Gastroesophageal sphincter (tissue), 4 donors: ENCODE measurements at regions not wholly inside any gene's neighbourhood (a gene's known extent, or its start where the extent isn't known, plus 50 kb on each side); places are given as distances from the start of the nearest gene placed in this dataset.

Experiments used
- ATAC-seq: fragments of 150-250 bp; one replicate; pipeline ENCODE4 v1.9.1; 2016; ENCODE audit warnings: mild to moderate bottlenecking, moderate library complexity
- H3K27ac ChIP-seq, 4 donors: fragments of 200-600 bp; sonication (generic) in 3 of 4; 1 replicate in 3 of 4; 2 replicates in 1 of 4; pipeline ENCODE4 v1.5.1; 2016 to 2019
- H3K27me3 ChIP-seq: fragments of 200-600 bp; sonication (generic); one replicate; pipeline ENCODE4 v1.5.1; 2019
- H3K36me3 ChIP-seq, 2 donors: fragments of 200-600 bp; sonication (generic); one replicate each; pipeline ENCODE4 v1.5.1; 2019; ENCODE audit warnings: control low read depth in 1 of 2
- H3K4me1 ChIP-seq, 3 donors: fragments of 200-600 bp; sonication (generic); 1 replicate in 2 of 3; 2 replicates in 1 of 3; pipeline ENCODE4 v1.5.1; 2016 to 2019; ENCODE audit warnings: control low read depth in 2 of 3
- H3K4me3 ChIP-seq, 2 donors: fragments of 200-600 bp; sonication (generic); one replicate each; pipeline ENCODE4 v1.5.1; 2019; ENCODE audit warnings: mild to moderate bottlenecking in 1 of 2, moderate library complexity in 1 of 2
- H3K9me3 ChIP-seq, 3 donors: fragments of 200-600 bp; sonication (generic); one replicate each; pipeline ENCODE4 v1.5.1; 2017 to 2019; ENCODE audit warnings: control low read depth in 2 of 3
- EP300 ChIP-seq: sonication (generic); formaldehyde crosslinking; IDR thresholded peaks from one replicate; pipeline ENCODE4 v1.6.1; 2017; ENCODE audit warnings: antibody characterized with exemption, mild to moderate bottlenecking
- POLR2A ChIP-seq, 2 donors: fragments of 450-650 bp; IDR thresholded peaks; one replicate each; pipeline ENCODE4 v1.6.1; 2017; ENCODE audit warnings: antibody characterized with exemption in 2 of 2, mild to moderate bottlenecking in 2 of 2, moderate library complexity in 1 of 2
- POLR2AphosphoS5 ChIP-seq: sonication (generic); formaldehyde crosslinking; IDR thresholded peaks from one replicate; pipeline ENCODE4 v1.6.1; 2017; ENCODE audit warnings: antibody characterized with exemption
- WGBS, 2 donors: methylation state at CpG; one replicate each; pipeline ENCODE4 v1.1.5; 2018; ENCODE audit warnings: low coverage in 1 of 2; 5-methylcytosine and 5-hydroxymethylcytosine counted together
- TF ChIP-seq, protein P1 (sequence below), 4 experiments: fragments of 200-600 bp in 2 of 4; fragments of 450-650 bp in 2 of 4; sonication (generic) in 1 of 4; IDR thresholded peaks; one replicate each; pipeline ENCODE4 v1.5.1; 2017 to 2019; ENCODE audit warnings: antibody characterized with exemption in 4 of 4, mild to moderate bottlenecking in 2 of 4, moderate library complexity in 2 of 4

DNA sequence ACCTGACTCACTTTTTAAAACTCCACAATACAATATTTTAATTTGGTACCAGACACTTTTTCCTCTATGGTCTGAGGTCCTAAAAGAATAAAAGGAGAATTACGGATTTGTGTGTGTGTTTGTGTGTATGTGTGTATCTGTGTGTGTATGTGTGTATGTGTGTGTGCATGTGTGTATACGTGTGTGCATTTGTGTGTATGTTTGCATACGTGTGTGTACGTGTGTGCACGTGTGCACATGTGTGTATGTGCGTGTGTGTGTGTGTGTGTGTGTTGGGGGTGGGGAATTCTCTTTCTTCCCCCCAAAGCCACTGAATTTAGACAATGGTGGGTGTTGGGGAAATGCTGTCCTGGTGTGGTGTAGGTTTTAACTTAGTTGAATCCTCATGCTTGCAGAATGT is 807.7 kb upstream of the SALL3 start:
- 66 to 74% methylated on average over 5 to 6 of the region's 6 CpGs for WGBS, 2 donors
- no peaks in the 10 kb centered on the region for H3K27me3 ChIP-seq
- no peak for ATAC-seq

DNA sequence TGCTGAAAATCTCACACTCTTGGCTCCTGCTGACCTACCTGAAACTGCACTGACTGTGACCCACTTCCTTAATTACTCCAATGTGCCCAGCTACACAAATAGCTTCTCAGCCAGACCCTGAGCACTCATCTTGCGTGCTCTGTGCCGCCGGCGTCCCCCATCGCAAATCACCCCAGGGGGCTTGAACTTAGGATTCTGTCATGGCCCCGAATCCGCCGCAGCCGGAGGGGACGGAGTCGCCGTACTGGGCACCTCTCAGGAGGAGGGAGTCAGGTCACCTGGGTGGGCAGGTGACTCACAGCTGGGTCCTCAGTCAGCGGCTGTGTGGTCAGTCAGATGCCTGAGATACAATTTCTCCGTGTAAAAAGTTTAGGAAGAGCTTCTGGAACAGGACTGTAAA is 804.9 kb upstream of the SALL3 start:
- ATAC-seq, result no peak
- no peak overlapping the region for H3K27ac ChIP-seq
- 14% methylated on average over 1 of the region's 14 CpGs; no CpG with 5 or more reads in 1 of the 2 donors for WGBS, 2 donors

More for the DNA sequence above, 807.7 kb upstream of the SALL3 start:
- no peak overlapping the region for H3K4me3 ChIP-seq
- no peak overlapping the region for H3K27ac ChIP-seq
- no peaks in the 10 kb centered on the region for H3K36me3 ChIP-seq
- no peaks in the 10 kb centered on the region for H3K9me3 ChIP-seq
- no peaks in the 10 kb centered on the region for H3K4me1 ChIP-seq
- TF ChIP-seq POLR2A (IDR thresholded peaks at IDR 0.05) (no peak), EP300 (no peak), POLR2AphosphoS5 (no peak)
- TF ChIP-seq, protein P1, sequence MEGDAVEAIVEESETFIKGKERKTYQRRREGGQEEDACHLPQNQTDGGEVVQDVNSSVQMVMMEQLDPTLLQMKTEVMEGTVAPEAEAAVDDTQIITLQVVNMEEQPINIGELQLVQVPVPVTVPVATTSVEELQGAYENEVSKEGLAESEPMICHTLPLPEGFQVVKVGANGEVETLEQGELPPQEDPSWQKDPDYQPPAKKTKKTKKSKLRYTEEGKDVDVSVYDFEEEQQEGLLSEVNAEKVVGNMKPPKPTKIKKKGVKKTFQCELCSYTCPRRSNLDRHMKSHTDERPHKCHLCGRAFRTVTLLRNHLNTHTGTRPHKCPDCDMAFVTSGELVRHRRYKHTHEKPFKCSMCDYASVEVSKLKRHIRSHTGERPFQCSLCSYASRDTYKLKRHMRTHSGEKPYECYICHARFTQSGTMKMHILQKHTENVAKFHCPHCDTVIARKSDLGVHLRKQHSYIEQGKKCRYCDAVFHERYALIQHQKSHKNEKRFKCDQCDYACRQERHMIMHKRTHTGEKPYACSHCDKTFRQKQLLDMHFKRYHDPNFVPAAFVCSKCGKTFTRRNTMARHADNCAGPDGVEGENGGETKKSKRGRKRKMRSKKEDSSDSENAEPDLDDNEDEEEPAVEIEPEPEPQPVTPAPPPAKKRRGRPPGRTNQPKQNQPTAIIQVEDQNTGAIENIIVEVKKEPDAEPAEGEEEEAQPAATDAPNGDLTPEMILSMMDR (IDR thresholded peaks at IDR 0.05), result no peak

DNA sequence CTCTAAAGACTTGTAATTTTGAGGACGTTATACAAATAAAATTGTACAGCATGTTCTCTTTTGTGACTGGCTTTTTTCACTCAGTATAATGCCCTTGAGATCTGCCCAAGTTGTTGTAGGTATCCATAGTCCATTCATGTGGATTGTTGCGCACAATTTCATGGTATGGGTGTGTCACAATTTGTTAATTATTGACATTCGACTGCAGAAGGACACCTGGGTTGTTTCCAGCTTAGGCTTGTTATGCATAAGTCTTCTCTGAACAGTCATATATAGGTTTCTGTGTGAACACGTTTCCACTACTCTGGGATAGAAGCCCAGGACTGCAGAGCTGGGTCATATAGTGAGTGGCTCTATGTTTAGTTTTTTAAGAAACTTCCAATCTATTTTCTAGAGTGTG is 800.8 kb upstream of the SALL3 start:
- WGBS, 2 donors, result 62 to 75% methylated on average over 3 to 4 of the region's 4 CpGs
- no peak overlapping the region for H3K27ac ChIP-seq
- peaks cover 0 to 7% (median 0%) of the 10 kb centered on the region in 3 donors for H3K9me3 ChIP-seq
- TF ChIP-seq POLR2A (IDR thresholded peaks at IDR 0.05) (no peak), EP300 (no peak), POLR2AphosphoS5 (no peak)
- TF ChIP-seq, protein P1 (IDR thresholded peaks at IDR 0.05), result no peak
- no peak for ATAC-seq
- H3K4me3 ChIP-seq, result no peak overlapping the region
- H3K36me3 ChIP-seq, result no peaks in the 10 kb centered on the region
- H3K27me3 ChIP-seq, result no peaks in the 10 kb centered on the region
- H3K4me1 ChIP-seq, result no peaks in the 10 kb centered on the region

More for the DNA sequence above, 804.9 kb upstream of the SALL3 start:
- Histone ChIP-seq H3K36me3 (no peaks in the 10 kb centered on the region), H3K9me3 (no peaks in the 10 kb centered on the region), H3K27me3 (no peaks in the 10 kb centered on the region), H3K4me3 (no peak overlapping the region), H3K4me1 (no peaks in the 10 kb centered on the region)
- TF ChIP-seq, protein P1 (IDR thresholded peaks at IDR 0.05), result no peak
- TF ChIP-seq EP300, result no peak
- TF ChIP-seq POLR2AphosphoS5, result no peak
- no peak for TF ChIP-seq POLR2A (IDR thresholded peaks at IDR 0.05)

DNA sequence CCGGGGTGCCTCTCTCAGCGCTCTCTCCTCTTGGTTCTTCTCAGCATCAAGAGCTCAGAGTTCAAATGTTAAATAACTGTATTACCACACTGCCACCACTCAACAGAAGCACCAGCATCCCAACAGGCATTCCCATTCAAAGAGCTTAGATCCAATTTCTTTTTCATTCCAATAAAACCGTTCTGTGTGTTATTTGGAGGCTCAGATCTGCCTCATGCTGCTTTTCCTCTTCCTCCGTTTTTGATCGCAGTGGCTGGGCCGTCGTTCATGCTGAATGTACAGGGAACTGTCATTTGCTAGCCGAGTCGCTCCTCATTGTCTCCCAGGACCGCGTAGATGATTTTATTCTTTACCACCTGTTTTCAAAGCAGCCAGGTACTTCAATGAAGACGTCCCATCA is 798.9 kb upstream of the SALL3 start:
- H3K9me3 ChIP-seq, result peaks cover 0 to 20% (median 0%) of the 10 kb centered on the region in 3 donors
- no peaks in the 10 kb centered on the region for H3K4me1 ChIP-seq
- H3K4me3 ChIP-seq, result no peak overlapping the region
- WGBS, 2 donors, result 71 to 74% methylated on average over 12 of the region's 12 CpGs
- H3K27me3 ChIP-seq, result no peaks in the 10 kb centered on the region
- H3K36me3 ChIP-seq, result no peaks in the 10 kb centered on the region
- TF ChIP-seq, protein P1 (IDR thresholded peaks at IDR 0.05), result no peak
- TF ChIP-seq POLR2AphosphoS5, result no peak
- no peak for TF ChIP-seq POLR2A (IDR thresholded peaks at IDR 0.05)
- TF ChIP-seq EP300, result no peak
- H3K27ac ChIP-seq, result no peak overlapping the region
- ATAC-seq, result no peak

DNA sequence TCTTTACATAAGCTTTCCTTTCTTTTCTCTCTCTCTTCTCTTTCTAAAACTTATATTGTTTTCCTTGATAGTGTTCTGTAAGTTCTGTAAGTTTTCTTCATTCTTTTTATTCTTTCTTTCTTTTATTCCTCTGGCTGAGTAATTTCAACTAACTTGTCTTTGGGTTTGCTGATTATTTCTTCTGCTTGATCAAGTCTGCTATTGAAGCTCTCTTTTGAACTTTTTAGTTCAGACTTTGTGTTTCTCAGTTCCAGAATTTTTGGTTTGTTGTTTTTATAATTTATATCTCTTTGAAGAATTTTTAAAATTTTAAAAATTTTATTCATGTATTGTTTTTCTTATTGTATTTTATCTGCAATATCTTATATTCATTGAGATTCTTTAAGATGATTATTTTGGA is 795.8 kb upstream of the SALL3 start:
- no peak for ATAC-seq
- no peaks in the 10 kb centered on the region for H3K4me1 ChIP-seq
- H3K27ac ChIP-seq, result no peak overlapping the region

More for the DNA sequence above, 795.8 kb upstream of the SALL3 start:
- H3K27me3 ChIP-seq, result no peaks in the 10 kb centered on the region
- no peak overlapping the region for H3K4me3 ChIP-seq
- peaks cover 0 to 20% (median 0%) of the 10 kb centered on the region in 3 donors for H3K9me3 ChIP-seq
- TF ChIP-seq POLR2A (IDR thresholded peaks at IDR 0.05), result no peak
- TF ChIP-seq, protein P1 (IDR thresholded peaks at IDR 0.05), result no peak
- no peak for TF ChIP-seq POLR2AphosphoS5
- no peak for TF ChIP-seq EP300
- H3K36me3 ChIP-seq, result no peaks in the 10 kb centered on the region
